HepG2 (cell line): ENCODE measurements at regions not wholly inside any gene's neighbourhood (a gene's known extent, or its start where the extent isn't known, plus 50 kb on each side); places are given as distances from the start of the nearest gene placed in this dataset.

Experiments used
- ATAC-seq: fragments of 200-7000 bp; cut with Tn5 transposase; 3 replicates; pipeline ENCODE4 v1.9.1; 2020; ENCODE audit warnings: mild to moderate bottlenecking, moderate library complexity
- BruUV-seq: library from RNA; stranded (reverse); fragments of 400-500 nt; replicated peaks from 2 replicates; lab custom pipeline; 2021; lab: Mats Ljungman, UMichigan
- CTCF ChIA-PET: fragments of 300-600 bp; formaldehyde crosslinking; extraction: SDS; loops from one replicate; lab custom pipeline; 2021; ENCODE audit warnings: low total read pairs, inconsistent platforms, low intra/inter-chr PET ratio; lab: Yijun Ruan, JAX
- POLR2A ChIA-PET: fragments of 350-600 bp; sonication (Branson Sonifier 250); formaldehyde crosslinking; loops from one replicate; lab custom pipeline; 2020; ENCODE audit warnings: antibody characterized with exemption, inconsistent platforms; lab: Yijun Ruan, JAX
- DNase-seq: peaks from one replicate; pipeline ENCODE4 v3.0.0-alpha.2; 2015; ENCODE audit warnings: low spot score
- FAIRE-seq: peaks from 3 replicates; lab custom pipeline; 2011; peaks lifted over from hg19 to GRCh38; lab: Jason Lieb, UNC
- H2AFZ ChIP-seq: one replicate; pipeline ENCODE4 v1.6.1; 2011; ENCODE audit warnings: low read length, inconsistent platforms
- H3K27ac ChIP-seq: fragments of 300-600 bp; 3 replicates; pipeline ENCODE4 v1.8.0; 2011; ENCODE audit warnings: mixed run types, mild to moderate bottlenecking, mixed read lengths, low read length, inconsistent platforms; ENCODE audit not compliant: insufficient read depth; ENCODE audit errors: extremely low read length
- H3K27me3 ChIP-seq, 2 experiments: fragments of 200-600 bp in 1 of 2; 2 replicates in 1 of 2; 3 replicates in 1 of 2; pipeline versions ENCODE4 v1.6.0 to v1.8.0; 2011; ENCODE audit warnings: low read length in 2 of 2, mild to moderate bottlenecking in 2 of 2, moderate library complexity in 2 of 2, inconsistent platforms in 1 of 2; ENCODE audit not compliant: insufficient read depth in 2 of 2, control insufficient read depth in 1 of 2
- H3K36me3 ChIP-seq, 2 experiments: fragments of 200-600 bp in 1 of 2; replicated peaks in 1 of 2; 2 replicates in 1 of 2; 3 replicates in 1 of 2; pipeline versions ENCODE4 v1.5.1 to v1.8.0; 2011; ENCODE audit warnings: low read length in 2 of 2, inconsistent platforms in 1 of 2; ENCODE audit not compliant: insufficient read depth in 2 of 2, control insufficient read depth in 1 of 2
- H3K4me1 ChIP-seq: 2 replicates; pipeline ENCODE4 v1.5.1; 2012; ENCODE audit warnings: low read length, inconsistent platforms; ENCODE audit not compliant: insufficient read depth
- H3K4me2 ChIP-seq: 2 replicates; pipeline ENCODE4 v1.6.0; 2011; ENCODE audit warnings: low read depth, low read length, inconsistent platforms
- H3K4me3 ChIP-seq, 3 experiments: fragments of 200-600 bp in 1 of 3; sonication (generic), shearing (Covaris generic) in 1 of 3; replicated peaks in 1 of 3; 2 replicates each; pipeline ENCODE4 v1.5.1; 2011 to 2016; ENCODE audit warnings: low read length in 3 of 3, inconsistent platforms in 2 of 3, low read depth in 2 of 3, mild to moderate bottlenecking in 2 of 3, control low read depth in 1 of 3, mixed read lengths in 1 of 3; ENCODE audit not compliant: insufficient read depth in 1 of 3
- H3K79me2 ChIP-seq: one replicate; pipeline ENCODE4 v1.6.1; 2011; ENCODE audit warnings: low read length, inconsistent platforms; ENCODE audit not compliant: insufficient read depth
- H3K9ac ChIP-seq: 2 replicates; pipeline ENCODE4 v1.6.0; 2011; ENCODE audit warnings: mild to moderate bottlenecking, low read depth, low read length, inconsistent platforms; ENCODE audit not compliant: insufficient read depth
- H3K9me3 ChIP-seq: 2 replicates; pipeline ENCODE4 v1.5.1; 2012; ENCODE audit warnings: mild to moderate bottlenecking, low read length
- H4K20me1 ChIP-seq: 2 replicates; pipeline ENCODE4 v1.6.0; 2011; ENCODE audit warnings: inconsistent platforms, mild to moderate bottlenecking, low read length, moderate library complexity; ENCODE audit not compliant: insufficient read depth
- ADNP ChIP-seq: sonication (generic); formaldehyde crosslinking; IDR thresholded peaks from 2 replicates; pipeline ENCODE4 v1.4.0; 2020; ENCODE audit warnings: missing genetic modification reagents
- HBP1 ChIP-seq: IDR thresholded peaks from 2 replicates; pipeline ENCODE4 v1.6.1; 2016; ENCODE audit warnings: low read depth, control low read depth
- IKZF1 ChIP-seq: fragments of 450-650 bp; IDR thresholded peaks from 2 replicates; pipeline ENCODE4 v1.7.1; 2016
- NCOA1 ChIP-seq: sonication (generic); formaldehyde crosslinking; IDR thresholded peaks from 2 replicates; pipeline ENCODE4 v1.9.0; 2021; ENCODE audit warnings: missing genetic modification reagents
- TERF1 ChIP-seq: sonication (generic); formaldehyde crosslinking; IDR thresholded peaks from 2 replicates; pipeline ENCODE4 v1.8.0; 2022; ENCODE audit warnings: mild to moderate bottlenecking, missing genetic modification reagents, moderate library complexity
- ZBTB20 ChIP-seq: sonication (generic); formaldehyde crosslinking; IDR thresholded peaks from 2 replicates; pipeline ENCODE4 v1.8.1; 2023; ENCODE audit warnings: missing genetic modification reagents, low read depth, mild to moderate bottlenecking, borderline replicate concordance
- ZFY ChIP-seq: sonication (generic); formaldehyde crosslinking; IDR thresholded peaks from 2 replicates; pipeline ENCODE4 v1.4.0; 2020; ENCODE audit warnings: missing genetic modification reagents
- ZNF44 ChIP-seq: sonication (generic); formaldehyde crosslinking; IDR thresholded peaks from 2 replicates; pipeline ENCODE4 v1.5.1; 2020; ENCODE audit warnings: mild to moderate bottlenecking, missing genetic modification reagents
- WGBS: methylation state at CpG from one replicate; pipeline ENCODE4 v1.1.6; 2017; ENCODE audit warnings: low lambda C conversion rate; 5-methylcytosine and 5-hydroxymethylcytosine counted together
- in situ Hi-C: cut with HindIII; loops from 2 replicates; pipeline ENCODE4 v1.10.0; 2017; ENCODE audit warnings: low pct_unique_long_range_greater_than_20kb; ENCODE audit not compliant: extremely low pct_ligation_motif_present
- intact Hi-C: fragments of 100-400 bp; cut with micrococcal nuclease; formaldehyde crosslinking; loops from one replicate; pipeline ENCODE4 v1.10.0; 2022; ENCODE audit not compliant: unreplicated experiment
- TF ChIP-seq, protein P1 (sequence below): IDR thresholded peaks from 2 replicates; pipeline ENCODE4 v1.6.1; 2016; ENCODE audit warnings: missing genetic modification reagents, missing compliant biosample characterization
- TF ChIP-seq, protein P2 (sequence below): sonication (generic); formaldehyde crosslinking; IDR thresholded peaks from 2 replicates; pipeline ENCODE4 v1.5.1; 2020; ENCODE audit warnings: missing genetic modification reagents, mild to moderate bottlenecking, borderline replicate concordance

DNA sequence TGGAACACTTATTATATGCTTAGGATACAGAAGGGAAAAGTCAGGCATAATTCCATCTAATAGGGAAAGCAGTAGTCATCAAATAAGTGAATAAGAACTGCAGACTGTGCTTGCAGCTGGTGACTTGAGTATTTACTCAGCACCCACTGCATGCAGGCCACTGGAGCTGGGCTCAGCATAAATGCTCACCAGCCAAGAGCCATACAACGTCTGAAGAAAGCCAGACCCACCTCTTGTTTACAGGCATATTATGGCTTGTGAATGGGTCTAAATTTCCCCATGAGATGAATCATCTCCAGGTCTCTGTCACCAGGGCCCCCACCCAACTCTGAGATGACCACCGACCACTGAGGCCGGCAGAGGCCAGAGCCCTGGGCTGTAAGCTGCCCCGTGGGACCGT lies 123.8 kb upstream of the PKDCC start:
- in situ Hi-C loops: no loop called here
- DNase-seq (no peak), ATAC-seq (no peak)

More for the DNA sequence above, 123.8 kb upstream of the PKDCC start:
- WGBS: 34% methylated on average over 5 of the region's 5 CpGs
- no peak overlapping the region for H2AFZ ChIP-seq
- no peak overlapping the region for H3K4me3 ChIP-seq
- no peak overlapping the region for H3K9ac ChIP-seq
- H4K20me1 ChIP-seq: no peaks in the 10 kb centered on the region
- ChIA-PET POLR2A (no interaction called here), CTCF (no interaction called here)
- FAIRE-seq: no peak
- no peaks in the 10 kb centered on the region for H3K79me2 ChIP-seq
- H3K4me1 ChIP-seq: no peaks in the 10 kb centered on the region
- no TSS peak for BruUV-seq
- no peaks in the 10 kb centered on the region for H3K9me3 ChIP-seq
- H3K36me3 ChIP-seq: no peaks in the 10 kb centered on the region
- H3K27ac ChIP-seq: no peak overlapping the region
- H3K4me2 ChIP-seq: no peak overlapping the region
- TF ChIP-seq TERF1 (CRISPR knock-in tag) (no peak), ADNP (CRISPR knock-in tag) (no peak), ZBTB20 (CRISPR knock-in tag) (no peak), ZFY (CRISPR knock-in tag) (no peak), IKZF1 (no peak), ZNF44 (CRISPR knock-in tag) (no peak), NCOA1 (CRISPR knock-in tag) (no peak), HBP1 (CRISPR knock-in tag) (no peak)
- TF ChIP-seq, protein P1, sequence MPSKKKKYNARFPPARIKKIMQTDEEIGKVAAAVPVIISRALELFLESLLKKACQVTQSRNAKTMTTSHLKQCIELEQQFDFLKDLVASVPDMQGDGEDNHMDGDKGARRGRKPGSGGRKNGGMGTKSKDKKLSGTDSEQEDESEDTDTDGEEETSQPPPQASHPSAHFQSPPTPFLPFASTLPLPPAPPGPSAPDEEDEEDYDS (CRISPR knock-in tag): no peak
- TF ChIP-seq, protein P2, sequence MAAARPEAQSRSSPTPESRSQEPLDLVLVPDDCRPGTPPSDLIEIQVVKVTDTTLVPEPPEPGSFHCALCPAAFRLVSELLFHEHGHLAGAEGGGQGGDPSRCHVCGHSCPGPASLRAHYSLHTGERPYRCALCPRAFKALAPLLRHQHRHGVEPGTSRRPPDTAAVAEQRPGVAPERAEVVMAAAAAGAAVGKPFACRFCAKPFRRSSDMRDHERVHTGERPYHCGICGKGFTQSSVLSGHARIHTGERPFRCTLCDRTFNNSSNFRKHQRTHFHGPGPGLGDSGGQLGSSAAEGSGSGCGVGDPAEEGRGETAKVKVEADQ: no peak
- TF ChIP-seq, all 625 proteins: peak for 0
- intact Hi-C loops: no loop called here
- peaks cover 3 to 16% of the 10 kb centered on the region in 2 experiments; a peak in 4 of 5 replicates for H3K27me3 ChIP-seq
